GM23248 (cell line): ENCODE measurements at regions not wholly inside any gene's neighbourhood (a gene's known extent, or its start where the extent isn't known, plus 50 kb on each side); places are given as distances from the start of the nearest gene placed in this dataset.

Experiments used
- EZH2 ChIP-seq: fragments of 200-600 bp; sonication (generic); IDR thresholded peaks from 2 replicates; pipeline ENCODE4 v1.6.1; 2018; ENCODE audit warnings: antibody characterized with exemption, mild to moderate bottlenecking; ENCODE audit not compliant: insufficient read depth, poor library complexity, severe bottlenecking
- EZH2phosphoT487 ChIP-seq: fragments of 200-600 bp; sonication (generic); IDR thresholded peaks from 2 replicates; pipeline ENCODE4 v1.6.1; 2018; ENCODE audit warnings: antibody characterized with exemption, moderate library complexity, mild to moderate bottlenecking, low read depth; ENCODE audit not compliant: insufficient read depth

- TF ChIP-seq EZH2 (no peak), EZH2phosphoT487 (peak; percentile 94)
Measured at GRCh38 chr2:62577994-62578781, 72.2 kb upstream of the TMEM17 start.
